SK-N-SH treated with all-trans-retinoic acid at 6 μM for 48 hours (cell line): ENCODE measurements at regions not wholly inside any gene's neighbourhood (a gene's known extent, or its start where the extent isn't known, plus 50 kb on each side); places are given as distances from the start of the nearest gene placed in this dataset.

Experiments
- ATAC-seq: fragments of 200-7000 bp; cut with Tn5 transposase; 3 replicates; pipeline ENCODE4 v1.9.1; 2020; ENCODE audit warnings: mild to moderate bottlenecking, moderate library complexity
- ARNTL ChIP-seq: fragments of 450-650 bp; formaldehyde crosslinking; IDR thresholded peaks from 2 replicates; pipeline ENCODE4 v1.5.0; 2020; ENCODE audit warnings: low read depth, mild to moderate bottlenecking, moderate library complexity, borderline replicate concordance
- CSDC2 ChIP-seq: fragments of 250-450 bp; sonication (Bioruptor Pico); IDR thresholded peaks from 2 replicates; pipeline ENCODE4 v1.5.0; 2020; ENCODE audit warnings: mild to moderate bottlenecking, moderate library complexity
- ESRRG ChIP-seq: fragments of 250-450 bp; sonication (Bioruptor Pico); IDR thresholded peaks from 2 replicates; pipeline ENCODE4 v1.6.1; 2021; ENCODE audit warnings: mild to moderate bottlenecking
- GLIS3 ChIP-seq: fragments of 250-450 bp; sonication (Bioruptor Pico); IDR thresholded peaks from 2 replicates; pipeline ENCODE4 v1.5.0; 2020; ENCODE audit warnings: mild to moderate bottlenecking, moderate library complexity
- ISL1 ChIP-seq: fragments of 250-450 bp; sonication (Bioruptor Pico); IDR thresholded peaks from 2 replicates; pipeline ENCODE4 v2.1.2; 2022; ENCODE audit warnings: mild to moderate bottlenecking, moderate library complexity
- OSR1 ChIP-seq: fragments of 250-450 bp; sonication (Bioruptor Pico); IDR thresholded peaks from 2 replicates; pipeline ENCODE4 v1.8.0; 2022; ENCODE audit warnings: moderate library complexity, mild to moderate bottlenecking, inconsistent platforms
- PATZ1 ChIP-seq: fragments of 250-450 bp; sonication (Bioruptor Pico); IDR thresholded peaks from 2 replicates; pipeline ENCODE4 v1.8.0; 2020; ENCODE audit warnings: mild to moderate bottlenecking, moderate library complexity, borderline replicate concordance
- PPARA ChIP-seq: fragments of 250-450 bp; sonication (Bioruptor Pico); IDR thresholded peaks from 2 replicates; pipeline ENCODE4 v1.5.0; 2020; ENCODE audit warnings: mild to moderate bottlenecking, borderline replicate concordance
- RARB ChIP-seq: fragments of 250-450 bp; sonication (Bioruptor Pico); IDR thresholded peaks from 2 replicates; pipeline ENCODE4 v1.8.0; 2021; ENCODE audit warnings: mild to moderate bottlenecking, moderate library complexity
- SNAI2 ChIP-seq: fragments of 250-450 bp; sonication (Bioruptor Pico); IDR thresholded peaks from 2 replicates; pipeline ENCODE4 v1.5.0; 2020; ENCODE audit warnings: mild to moderate bottlenecking, moderate library complexity
- TCF4 ChIP-seq: fragments of 250-450 bp; sonication (Bioruptor Pico); IDR thresholded peaks from 2 replicates; pipeline ENCODE4 v1.8.0; 2021; ENCODE audit warnings: mild to moderate bottlenecking, moderate library complexity, borderline replicate concordance
- TOX ChIP-seq: fragments of 250-450 bp; sonication (Bioruptor Pico); IDR thresholded peaks from 2 replicates; pipeline ENCODE4 v1.8.0; 2021; ENCODE audit warnings: mild to moderate bottlenecking, moderate library complexity, borderline replicate concordance
- ZC3H10 ChIP-seq: fragments of 250-450 bp; sonication (Bioruptor Pico); IDR thresholded peaks from 2 replicates; pipeline ENCODE4 v1.5.1; 2021; ENCODE audit warnings: mild to moderate bottlenecking, moderate library complexity
- ZFP3 ChIP-seq: fragments of 250-450 bp; sonication (Bioruptor Pico); IDR thresholded peaks from 2 replicates; pipeline ENCODE4 v1.5.0; 2020; ENCODE audit warnings: mild to moderate bottlenecking, moderate library complexity
- ZFP30 ChIP-seq: fragments of 450-650 bp; formaldehyde crosslinking; IDR thresholded peaks from 2 replicates; pipeline ENCODE4 v1.5.0; 2022; ENCODE audit warnings: mild to moderate bottlenecking, moderate library complexity
- ZNF565 ChIP-seq: fragments of 450-650 bp; formaldehyde crosslinking; conservative IDR thresholded peaks from 2 replicates; pipeline ENCODE4 v1.5.0; 2020; ENCODE audit warnings: low read depth, mild to moderate bottlenecking, moderate library complexity
- ZNF70 ChIP-seq: fragments of 450-650 bp; formaldehyde crosslinking; IDR thresholded peaks from 2 replicates; pipeline ENCODE4 v1.5.0; 2020; ENCODE audit warnings: mild to moderate bottlenecking, moderate library complexity
- ZNF8 ChIP-seq: fragments of 450-650 bp; formaldehyde crosslinking; IDR thresholded peaks from 2 replicates; pipeline ENCODE4 v1.5.0; 2020; ENCODE audit warnings: mild to moderate bottlenecking, moderate library complexity
- TF ChIP-seq, protein P1 (sequence below): fragments of 250-450 bp; sonication (Bioruptor Pico); IDR thresholded peaks from 2 replicates; pipeline ENCODE4 v1.5.0; 2020; ENCODE audit warnings: mild to moderate bottlenecking, moderate library complexity
- TF ChIP-seq, protein P2 (sequence below): fragments of 250-450 bp; sonication (Bioruptor Pico); IDR thresholded peaks from 2 replicates; pipeline ENCODE4 v1.5.1; 2021; ENCODE audit warnings: mild to moderate bottlenecking, moderate library complexity
- TF ChIP-seq, protein P3 (sequence below): fragments of 250-450 bp; sonication (Bioruptor Pico); IDR thresholded peaks from 2 replicates; pipeline ENCODE4 v1.5.1; 2020; ENCODE audit warnings: low read depth, mild to moderate bottlenecking, moderate library complexity

DNA sequence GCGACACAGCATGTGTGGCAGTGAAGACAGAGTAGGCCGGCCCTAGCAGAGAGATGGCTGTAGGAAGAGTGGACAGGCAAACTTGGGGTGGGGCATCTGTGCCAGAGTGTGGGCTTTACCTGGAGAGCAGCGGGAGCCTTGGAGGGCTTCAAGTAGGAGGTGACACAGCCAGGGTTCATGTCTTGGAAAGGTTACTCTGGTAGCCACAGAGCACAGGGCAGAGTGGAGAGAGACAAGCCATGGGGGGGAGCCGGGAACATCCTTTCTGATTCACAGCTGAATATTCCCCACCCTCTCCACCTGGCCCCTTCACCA is 53.5 kb upstream of the DIO3 start (continued):
- TF ChIP-seq, protein P1, sequence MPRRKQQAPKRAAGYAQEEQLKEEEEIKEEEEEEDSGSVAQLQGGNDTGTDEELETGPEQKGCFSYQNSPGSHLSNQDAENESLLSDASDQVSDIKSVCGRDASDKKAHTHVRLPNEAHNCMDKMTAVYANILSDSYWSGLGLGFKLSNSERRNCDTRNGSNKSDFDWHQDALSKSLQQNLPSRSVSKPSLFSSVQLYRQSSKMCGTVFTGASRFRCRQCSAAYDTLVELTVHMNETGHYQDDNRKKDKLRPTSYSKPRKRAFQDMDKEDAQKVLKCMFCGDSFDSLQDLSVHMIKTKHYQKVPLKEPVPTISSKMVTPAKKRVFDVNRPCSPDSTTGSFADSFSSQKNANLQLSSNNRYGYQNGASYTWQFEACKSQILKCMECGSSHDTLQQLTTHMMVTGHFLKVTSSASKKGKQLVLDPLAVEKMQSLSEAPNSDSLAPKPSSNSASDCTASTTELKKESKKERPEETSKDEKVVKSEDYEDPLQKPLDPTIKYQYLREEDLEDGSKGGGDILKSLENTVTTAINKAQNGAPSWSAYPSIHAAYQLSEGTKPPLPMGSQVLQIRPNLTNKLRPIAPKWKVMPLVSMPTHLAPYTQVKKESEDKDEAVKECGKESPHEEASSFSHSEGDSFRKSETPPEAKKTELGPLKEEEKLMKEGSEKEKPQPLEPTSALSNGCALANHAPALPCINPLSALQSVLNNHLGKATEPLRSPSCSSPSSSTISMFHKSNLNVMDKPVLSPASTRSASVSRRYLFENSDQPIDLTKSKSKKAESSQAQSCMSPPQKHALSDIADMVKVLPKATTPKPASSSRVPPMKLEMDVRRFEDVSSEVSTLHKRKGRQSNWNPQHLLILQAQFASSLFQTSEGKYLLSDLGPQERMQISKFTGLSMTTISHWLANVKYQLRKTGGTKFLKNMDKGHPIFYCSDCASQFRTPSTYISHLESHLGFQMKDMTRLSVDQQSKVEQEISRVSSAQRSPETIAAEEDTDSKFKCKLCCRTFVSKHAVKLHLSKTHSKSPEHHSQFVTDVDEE (CRISPR knock-in tag): no peak
- TF ChIP-seq, all 23 proteins: peak for 0

DNA sequence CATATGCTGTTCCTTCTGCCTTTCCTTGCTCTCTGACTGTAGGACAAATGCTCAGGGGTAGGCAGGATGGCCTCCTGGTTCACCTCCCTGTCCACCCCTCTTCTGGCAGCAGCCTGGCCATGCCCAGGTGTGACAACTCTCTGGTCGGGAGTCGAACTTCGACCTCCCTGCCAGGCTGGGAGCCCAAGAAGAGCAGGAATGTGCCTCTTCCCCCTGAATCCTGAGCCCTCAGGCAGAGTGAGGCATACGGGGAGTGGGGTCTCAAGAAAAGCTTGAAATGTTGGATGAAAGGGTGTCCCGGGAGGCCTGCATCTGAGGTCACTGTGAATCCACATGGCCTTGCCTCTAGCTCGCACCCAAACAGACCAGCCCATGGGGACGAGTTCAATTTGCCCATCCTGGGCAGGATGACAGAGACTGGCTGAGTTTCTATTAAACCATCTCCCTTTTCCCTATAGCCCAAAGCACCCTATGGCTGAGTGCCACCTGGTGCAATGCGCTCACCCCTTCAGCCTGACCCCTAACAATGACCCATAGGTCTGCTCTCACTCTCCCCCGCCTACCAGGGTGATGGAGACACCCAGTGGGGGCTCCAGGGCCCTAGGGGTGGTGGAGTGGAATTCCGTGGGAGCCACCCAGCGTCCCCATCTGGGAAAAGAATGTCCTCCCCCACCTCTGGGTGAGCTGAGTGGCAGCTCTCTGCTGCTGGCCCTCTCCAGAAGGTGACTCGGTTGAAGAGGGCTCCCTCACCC is 52.9 kb upstream of the DIO3 start:
- ATAC-seq: no peak

GRCh38 chr14:101508948-101509729 is 52.2 kb upstream of the DIO3 start:
- TF ChIP-seq ZFP3 (CRISPR knock-in tag): no peak
- no peak for TF ChIP-seq ZNF565 (CRISPR knock-in tag)
- no peak for TF ChIP-seq GLIS3 (CRISPR knock-in tag)
- TF ChIP-seq ISL1: no peak
- TF ChIP-seq TOX (CRISPR knock-in tag): no peak
- TF ChIP-seq ZNF8 (CRISPR knock-in tag): no peak
- ATAC-seq: no peak

More for the DNA sequence above, 52.9 kb upstream of the DIO3 start:
- TF ChIP-seq GLIS3 (CRISPR knock-in tag) (no peak), ZFP30 (no peak), RARB (CRISPR knock-in tag) (no peak), CSDC2 (no peak), PPARA (CRISPR knock-in tag) (no peak), ZNF565 (CRISPR knock-in tag) (no peak)
- TF ChIP-seq, protein P2, sequence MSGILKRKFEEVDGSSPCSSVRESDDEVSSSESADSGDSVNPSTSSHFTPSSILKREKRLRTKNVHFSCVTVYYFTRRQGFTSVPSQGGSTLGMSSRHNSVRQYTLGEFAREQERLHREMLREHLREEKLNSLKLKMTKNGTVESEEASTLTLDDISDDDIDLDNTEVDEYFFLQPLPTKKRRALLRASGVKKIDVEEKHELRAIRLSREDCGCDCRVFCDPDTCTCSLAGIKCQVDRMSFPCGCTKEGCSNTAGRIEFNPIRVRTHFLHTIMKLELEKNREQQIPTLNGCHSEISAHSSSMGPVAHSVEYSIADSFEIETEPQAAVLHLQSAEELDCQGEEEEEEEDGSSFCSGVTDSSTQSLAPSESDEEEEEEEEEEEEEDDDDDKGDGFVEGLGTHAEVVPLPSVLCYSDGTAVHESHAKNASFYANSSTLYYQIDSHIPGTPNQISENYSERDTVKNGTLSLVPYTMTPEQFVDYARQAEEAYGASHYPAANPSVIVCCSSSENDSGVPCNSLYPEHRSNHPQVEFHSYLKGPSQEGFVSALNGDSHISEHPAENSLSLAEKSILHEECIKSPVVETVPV: no peak
- TF ChIP-seq, all 23 proteins: peak for 0

GRCh38 chr14:101509730-101510371 is 51.4 kb upstream of the DIO3 start:
- no peak for ATAC-seq
- no peak for TF ChIP-seq TOX (CRISPR knock-in tag)
- no peak for TF ChIP-seq TCF4 (CRISPR knock-in tag)
- no peak for TF ChIP-seq RARB (CRISPR knock-in tag)
- TF ChIP-seq PATZ1 (CRISPR knock-in tag): no peak
- no peak for TF ChIP-seq SNAI2 (CRISPR knock-in tag)
- no peak for TF ChIP-seq CSDC2
- TF ChIP-seq, protein P2: no peak
- TF ChIP-seq GLIS3 (CRISPR knock-in tag): no peak
- TF ChIP-seq, protein P3, sequence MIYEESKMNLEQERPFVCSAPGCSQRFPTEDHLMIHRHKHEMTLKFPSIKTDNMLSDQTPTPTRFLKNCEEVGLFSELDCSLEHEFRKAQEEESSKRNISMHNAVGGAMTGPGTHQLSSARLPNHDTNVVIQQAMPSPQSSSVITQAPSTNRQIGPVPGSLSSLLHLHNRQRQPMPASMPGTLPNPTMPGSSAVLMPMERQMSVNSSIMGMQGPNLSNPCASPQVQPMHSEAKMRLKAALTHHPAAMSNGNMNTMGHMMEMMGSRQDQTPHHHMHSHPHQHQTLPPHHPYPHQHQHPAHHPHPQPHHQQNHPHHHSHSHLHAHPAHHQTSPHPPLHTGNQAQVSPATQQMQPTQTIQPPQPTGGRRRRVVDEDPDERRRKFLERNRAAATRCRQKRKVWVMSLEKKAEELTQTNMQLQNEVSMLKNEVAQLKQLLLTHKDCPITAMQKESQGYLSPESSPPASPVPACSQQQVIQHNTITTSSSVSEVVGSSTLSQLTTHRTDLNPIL: no peak
- TF ChIP-seq ESRRG (CRISPR knock-in tag): no peak
- no peak for TF ChIP-seq OSR1 (CRISPR knock-in tag)
- no peak for TF ChIP-seq ZFP3 (CRISPR knock-in tag)
- TF ChIP-seq ZNF70 (CRISPR knock-in tag): no peak
- no peak for TF ChIP-seq ZNF565 (CRISPR knock-in tag)
- no peak for TF ChIP-seq ARNTL
- TF ChIP-seq, protein P1 (CRISPR knock-in tag): no peak
- TF ChIP-seq ZC3H10 (CRISPR knock-in tag): no peak
- TF ChIP-seq ZFP30: no peak
